HCT116 (cell line): ENCODE measurements at regions not wholly inside any gene's neighbourhood (a gene's known extent, or its start where the extent isn't known, plus 50 kb on each side); places are given as distances from the start of the nearest gene placed in this dataset.
"Not testable (repeated sequence)": the region's sequence is repeated elsewhere in the genome, so short reads cannot be mapped to it uniquely, and the experiment has no call there.

ENCODE experiments used
- JUND ChIP-seq: IDR thresholded peaks from 2 replicates; pipeline ENCODE4 v1.6.1; 2012
- POLR2AphosphoS5 ChIP-seq: IDR thresholded peaks from 2 replicates; pipeline ENCODE4 v1.6.1; 2011; ENCODE audit warnings: mild to moderate bottlenecking, low read depth, low read length, moderate library complexity
- SP1 ChIP-seq: IDR thresholded peaks from 2 replicates; pipeline ENCODE4 v1.6.1; 2012; ENCODE audit warnings: low read depth
- TF ChIP-seq, protein P1 (sequence below), 3 experiments: fragments of 200-600 bp in 1 of 3; sonication (generic) in 1 of 3; IDR thresholded peaks in 2 of 3; conservative IDR thresholded peaks in 1 of 3; 2 replicates each; pipeline ENCODE4 v1.5.1; 2012 to 2017; ENCODE audit warnings: low read depth in 2 of 3, low read length in 2 of 3, antibody characterized with exemption in 1 of 3, borderline replicate concordance in 1 of 3, control low read depth in 1 of 3, mild to moderate bottlenecking in 1 of 3, mixed read lengths in 1 of 3, mixed run types in 1 of 3, moderate library complexity in 1 of 3; ENCODE audit not compliant: insufficient read depth in 1 of 3
- TF ChIP-seq, protein P2 (sequence below): IDR thresholded peaks from 2 replicates; pipeline ENCODE4 v1.6.1; 2012; ENCODE audit warnings: low read depth

DNA sequence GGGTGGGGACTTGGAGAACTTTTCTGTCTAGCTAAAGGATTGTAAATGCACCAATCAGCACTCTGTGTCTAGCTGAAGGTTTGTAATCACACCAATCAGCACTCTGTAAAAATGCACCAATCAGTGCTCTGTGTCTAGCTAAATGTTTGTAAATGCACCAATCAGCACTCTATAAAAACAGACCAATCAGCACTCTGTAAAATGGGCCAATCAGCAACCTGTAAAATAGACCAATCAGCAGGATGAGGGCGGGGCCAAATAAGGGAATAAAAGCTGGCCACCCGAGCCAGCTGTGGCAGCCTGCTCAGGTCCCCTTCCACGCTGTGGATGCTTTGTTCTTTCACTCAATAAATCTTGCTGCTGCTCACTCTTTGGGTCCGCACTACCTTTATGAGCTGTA, 69.5 kb upstream of the SLC25A36 start:
- TF ChIP-seq, protein P1, sequence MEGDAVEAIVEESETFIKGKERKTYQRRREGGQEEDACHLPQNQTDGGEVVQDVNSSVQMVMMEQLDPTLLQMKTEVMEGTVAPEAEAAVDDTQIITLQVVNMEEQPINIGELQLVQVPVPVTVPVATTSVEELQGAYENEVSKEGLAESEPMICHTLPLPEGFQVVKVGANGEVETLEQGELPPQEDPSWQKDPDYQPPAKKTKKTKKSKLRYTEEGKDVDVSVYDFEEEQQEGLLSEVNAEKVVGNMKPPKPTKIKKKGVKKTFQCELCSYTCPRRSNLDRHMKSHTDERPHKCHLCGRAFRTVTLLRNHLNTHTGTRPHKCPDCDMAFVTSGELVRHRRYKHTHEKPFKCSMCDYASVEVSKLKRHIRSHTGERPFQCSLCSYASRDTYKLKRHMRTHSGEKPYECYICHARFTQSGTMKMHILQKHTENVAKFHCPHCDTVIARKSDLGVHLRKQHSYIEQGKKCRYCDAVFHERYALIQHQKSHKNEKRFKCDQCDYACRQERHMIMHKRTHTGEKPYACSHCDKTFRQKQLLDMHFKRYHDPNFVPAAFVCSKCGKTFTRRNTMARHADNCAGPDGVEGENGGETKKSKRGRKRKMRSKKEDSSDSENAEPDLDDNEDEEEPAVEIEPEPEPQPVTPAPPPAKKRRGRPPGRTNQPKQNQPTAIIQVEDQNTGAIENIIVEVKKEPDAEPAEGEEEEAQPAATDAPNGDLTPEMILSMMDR (IDR thresholded peaks at IDR 0.05 in 2 of 3, conservative IDR thresholded peaks at IDR 0.05 in 1 of 3; ENCODE audit: borderline replicate concordance in 1 of 3, insufficient read depth in 1 of 3, low read depth in 2 of 3, low read length in 2 of 3): not testable (repeated sequence)
- TF ChIP-seq, protein P2, sequence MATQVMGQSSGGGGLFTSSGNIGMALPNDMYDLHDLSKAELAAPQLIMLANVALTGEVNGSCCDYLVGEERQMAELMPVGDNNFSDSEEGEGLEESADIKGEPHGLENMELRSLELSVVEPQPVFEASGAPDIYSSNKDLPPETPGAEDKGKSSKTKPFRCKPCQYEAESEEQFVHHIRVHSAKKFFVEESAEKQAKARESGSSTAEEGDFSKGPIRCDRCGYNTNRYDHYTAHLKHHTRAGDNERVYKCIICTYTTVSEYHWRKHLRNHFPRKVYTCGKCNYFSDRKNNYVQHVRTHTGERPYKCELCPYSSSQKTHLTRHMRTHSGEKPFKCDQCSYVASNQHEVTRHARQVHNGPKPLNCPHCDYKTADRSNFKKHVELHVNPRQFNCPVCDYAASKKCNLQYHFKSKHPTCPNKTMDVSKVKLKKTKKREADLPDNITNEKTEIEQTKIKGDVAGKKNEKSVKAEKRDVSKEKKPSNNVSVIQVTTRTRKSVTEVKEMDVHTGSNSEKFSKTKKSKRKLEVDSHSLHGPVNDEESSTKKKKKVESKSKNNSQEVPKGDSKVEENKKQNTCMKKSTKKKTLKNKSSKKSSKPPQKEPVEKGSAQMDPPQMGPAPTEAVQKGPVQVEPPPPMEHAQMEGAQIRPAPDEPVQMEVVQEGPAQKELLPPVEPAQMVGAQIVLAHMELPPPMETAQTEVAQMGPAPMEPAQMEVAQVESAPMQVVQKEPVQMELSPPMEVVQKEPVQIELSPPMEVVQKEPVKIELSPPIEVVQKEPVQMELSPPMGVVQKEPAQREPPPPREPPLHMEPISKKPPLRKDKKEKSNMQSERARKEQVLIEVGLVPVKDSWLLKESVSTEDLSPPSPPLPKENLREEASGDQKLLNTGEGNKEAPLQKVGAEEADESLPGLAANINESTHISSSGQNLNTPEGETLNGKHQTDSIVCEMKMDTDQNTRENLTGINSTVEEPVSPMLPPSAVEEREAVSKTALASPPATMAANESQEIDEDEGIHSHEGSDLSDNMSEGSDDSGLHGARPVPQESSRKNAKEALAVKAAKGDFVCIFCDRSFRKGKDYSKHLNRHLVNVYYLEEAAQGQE: not testable (repeated sequence)
- not testable (repeated sequence) for TF ChIP-seq POLR2AphosphoS5, SP1, JUND
